HG03558 (cell line): ENCODE measurements at regions not wholly inside any gene's neighbourhood (a gene's known extent, or its start where the extent isn't known, plus 50 kb on each side); places are given as distances from the start of the nearest gene placed in this dataset.

Experiments used
- ATAC-seq: cut with Tn5 transposase; IDR thresholded peaks from one replicate; pipeline ENCODE4 v1.9.1; 2021; ENCODE audit warnings: moderate number of reproducible peaks; ENCODE audit not compliant: unreplicated experiment; ENCODE audit errors: extremely low read depth

- no peak for ATAC-seq
Observed at GRCh38 chr10:3846736-3847135, 61.7 kb upstream of the KLF6 start.

GRCh38 chr10:3844491-3845025 is 59.5 kb upstream of the KLF6 start:
- no peak for ATAC-seq

GRCh38 chr10:3838460-3839437 is 53.7 kb upstream of the KLF6 start:
- no peak for ATAC-seq

DNA sequence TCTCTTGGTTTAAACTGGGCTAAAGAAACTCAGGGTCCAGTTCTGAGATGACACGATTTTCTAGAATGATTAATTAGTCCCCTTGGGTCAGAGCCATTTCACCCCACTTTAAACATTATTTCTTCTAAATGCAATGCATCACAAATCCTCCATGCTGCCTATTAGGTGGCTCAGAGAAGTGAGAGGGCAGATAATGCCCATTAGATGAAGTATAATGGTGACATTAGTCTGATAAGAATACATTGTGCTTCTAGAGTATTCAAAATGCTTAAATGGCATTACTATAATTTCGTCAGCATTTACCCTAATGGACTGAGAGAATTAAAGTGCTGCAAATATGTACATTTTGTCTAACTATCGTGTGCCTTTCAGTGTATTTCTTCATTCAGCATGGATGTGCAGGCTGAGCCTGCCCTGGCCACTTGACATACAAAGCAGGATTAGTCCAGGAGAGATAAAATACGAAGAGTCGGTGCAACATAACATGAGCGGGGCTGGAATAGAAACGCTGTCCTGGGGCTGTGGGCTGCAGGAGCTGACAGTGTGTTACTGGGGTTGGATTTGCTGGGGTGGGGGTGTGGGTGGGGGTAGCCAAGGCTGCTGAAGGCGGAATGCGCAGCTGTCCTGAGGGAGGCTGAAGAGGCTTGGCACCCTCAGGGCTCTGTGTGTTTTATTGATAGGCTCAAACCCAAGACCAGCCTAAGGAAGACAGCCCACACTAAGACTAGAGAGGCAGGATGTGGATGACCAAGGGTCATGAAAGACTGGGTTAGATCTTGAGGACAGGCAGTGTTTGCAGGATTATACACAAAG is 52.8 kb upstream of the KLF6 start:
- no peak for ATAC-seq

GRCh38 chr10:3836222-3836820 is 51.3 kb upstream of the KLF6 start:
- ATAC-seq: no peak

- ATAC-seq: no peak
Observed at GRCh38 chr10:3835770-3836169, 50.8 kb upstream of the KLF6 start.

DNA sequence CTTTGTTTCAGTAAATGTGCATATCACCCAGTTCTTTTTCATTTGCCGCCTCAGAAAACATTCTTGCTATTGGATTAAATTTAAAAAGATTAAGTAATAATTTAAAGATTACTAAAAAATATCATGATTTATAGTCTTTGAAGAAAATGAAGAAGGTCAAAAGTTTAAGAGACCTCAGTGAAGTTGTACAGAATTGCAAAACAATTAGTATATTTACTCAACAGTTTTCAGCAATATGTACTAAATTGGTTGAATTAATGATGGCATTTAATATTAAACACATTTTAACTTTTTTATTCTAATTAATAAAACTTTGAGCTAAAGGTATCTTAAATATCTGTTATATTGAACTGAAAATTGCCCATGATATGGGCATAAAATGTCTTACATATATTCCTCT is 49.9 kb upstream of the KLF6 start:
- no peak for ATAC-seq
